ENCODE measurements at regions not wholly inside any gene's neighbourhood (a gene's known extent, or its start where the extent isn't known, plus 50 kb on each side); places are given as distances from the start of the nearest gene placed in this dataset.
A peak's percentile ranks its signal among the peaks of the same experiment; 100 is the strongest.

DNA sequence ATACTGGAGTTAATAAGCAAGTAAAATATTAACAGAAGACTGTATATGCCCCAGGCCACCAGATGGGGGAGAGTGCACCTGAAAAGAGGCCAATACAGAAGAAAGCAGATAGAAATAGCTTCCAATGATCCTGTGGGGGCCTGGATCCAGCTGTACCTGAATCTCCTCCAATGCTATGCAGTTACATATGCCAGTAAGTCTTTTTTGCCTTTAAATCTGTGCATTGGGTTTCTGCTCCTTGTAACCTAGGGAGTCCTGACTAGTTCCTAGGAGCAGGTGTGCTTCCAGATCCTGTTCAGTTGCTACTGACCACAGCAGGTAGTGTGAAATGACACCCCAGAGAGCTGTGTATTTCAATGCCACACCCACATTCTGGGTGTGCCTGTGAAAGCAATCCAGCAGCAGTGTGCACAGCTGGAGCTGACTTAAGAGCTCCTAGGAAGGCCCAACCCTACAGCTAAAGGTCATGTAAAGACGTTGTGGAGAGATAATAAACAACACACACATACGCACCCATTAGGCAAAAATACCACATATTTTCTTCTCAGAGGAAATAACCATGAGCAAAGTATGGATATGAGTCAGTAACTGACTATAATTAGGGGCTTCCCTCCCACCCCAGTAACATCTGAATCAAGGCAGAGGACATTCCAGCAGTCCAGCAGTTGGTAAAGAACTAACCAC, 62.2 kb upstream of the AKAP13 start:
- intact Hi-C loops (cut with micrococcal nuclease): loop anchor here (5.0 kb wide), 1 partner anchor 94 kb away; no protein-coding TSS in a partner anchor
- H3K79me2 ChIP-seq (ENCODE audit: low read length): no peaks in the 10 kb centered on the region
- no peaks in the 10 kb centered on the region for H3K36me3 ChIP-seq (ENCODE audit: low read depth, low read length)
- peak overlapping the region; percentile 61 for H3K27ac ChIP-seq (ENCODE audit: low read length)
- no peaks in the 10 kb centered on the region for H3K9me2 ChIP-seq (replicated peaks; ENCODE audit: low read length)
- H3K4me1 ChIP-seq (ENCODE audit: insufficient read depth, low read length): peaks cover 21% of the 10 kb centered on the region
- H3K9me3 ChIP-seq (ENCODE audit: low read length): no peaks in the 10 kb centered on the region
- H3F3A ChIP-seq (ENCODE audit: low read length, unreplicated experiment): no peaks in the 10 kb centered on the region
- H4K20me1 ChIP-seq (ENCODE audit: low read length): no peaks in the 10 kb centered on the region
- POLR2A ChIA-PET (ENCODE audit: unreplicated experiment): no interaction called here
- CTCF ChIA-PET: interaction anchor here (0.6 kb wide), 1 partner anchor 62 kb away, joined by 3 read pairs; the partner anchor contains the start of gene AKAP13
- H3K4me3 ChIP-seq (ENCODE audit: low read length): no peak overlapping the region
- 0 out of 2 replicates have a peak overlapping the region, but pooled peaks have one; percentile 7 for H3K9ac ChIP-seq (ENCODE audit: low read length)
- no peaks in the 10 kb centered on the region for H3K27me3 ChIP-seq (ENCODE audit: low read length)
- BruUV-seq (replicated peaks): no TSS peak
- H2AFZ ChIP-seq (ENCODE audit: low read length): no peak overlapping the region
- DNase-seq (peak; percentile 67), ATAC-seq (peak; percentile 66)
- H3K4me2 ChIP-seq (ENCODE audit: low read length): peak overlapping the region; percentile 14; the same call in 1 of the 2 replicates
- TF ChIP-seq, protein P1, sequence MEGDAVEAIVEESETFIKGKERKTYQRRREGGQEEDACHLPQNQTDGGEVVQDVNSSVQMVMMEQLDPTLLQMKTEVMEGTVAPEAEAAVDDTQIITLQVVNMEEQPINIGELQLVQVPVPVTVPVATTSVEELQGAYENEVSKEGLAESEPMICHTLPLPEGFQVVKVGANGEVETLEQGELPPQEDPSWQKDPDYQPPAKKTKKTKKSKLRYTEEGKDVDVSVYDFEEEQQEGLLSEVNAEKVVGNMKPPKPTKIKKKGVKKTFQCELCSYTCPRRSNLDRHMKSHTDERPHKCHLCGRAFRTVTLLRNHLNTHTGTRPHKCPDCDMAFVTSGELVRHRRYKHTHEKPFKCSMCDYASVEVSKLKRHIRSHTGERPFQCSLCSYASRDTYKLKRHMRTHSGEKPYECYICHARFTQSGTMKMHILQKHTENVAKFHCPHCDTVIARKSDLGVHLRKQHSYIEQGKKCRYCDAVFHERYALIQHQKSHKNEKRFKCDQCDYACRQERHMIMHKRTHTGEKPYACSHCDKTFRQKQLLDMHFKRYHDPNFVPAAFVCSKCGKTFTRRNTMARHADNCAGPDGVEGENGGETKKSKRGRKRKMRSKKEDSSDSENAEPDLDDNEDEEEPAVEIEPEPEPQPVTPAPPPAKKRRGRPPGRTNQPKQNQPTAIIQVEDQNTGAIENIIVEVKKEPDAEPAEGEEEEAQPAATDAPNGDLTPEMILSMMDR (conservative IDR thresholded peaks at IDR 0.05; ENCODE audit: low read depth, low read length): peak; percentile 42; the same call in 1 of the 2 replicates
- TF ChIP-seq EZH2phosphoT487 (IDR thresholded peaks at IDR 0.05; ENCODE audit: borderline replicate concordance, low read length): no peak

DNA sequence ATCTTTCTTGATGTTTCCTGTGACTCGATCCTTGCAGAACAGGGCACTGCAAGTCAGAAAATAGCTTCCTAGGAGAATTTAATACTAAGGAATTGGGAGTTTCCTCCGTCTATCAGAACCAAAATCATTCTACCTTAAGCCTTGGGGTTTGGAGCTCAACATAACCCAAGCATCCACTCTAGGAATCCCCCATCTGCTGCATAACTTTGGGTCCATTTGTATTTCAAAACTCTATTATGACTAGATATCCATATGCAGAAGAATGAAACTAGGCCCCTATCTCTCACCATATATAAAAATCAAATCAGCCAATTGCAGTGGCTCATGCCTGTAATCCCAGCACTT, 61.7 kb upstream of the AKAP13 start:
- Histone ChIP-seq H4K20me1 (ENCODE audit: low read length) (no peaks in the 10 kb centered on the region), H3K4me2 (ENCODE audit: low read length) (no peak overlapping the region), H3K4me3 (ENCODE audit: low read length) (no peak overlapping the region), H3K27ac (ENCODE audit: low read length) (peak overlapping the region; percentile 59), H3K4me1 (ENCODE audit: insufficient read depth, low read length) (peaks cover 21% of the 10 kb centered on the region), H3K9ac (ENCODE audit: low read length) (no peak overlapping the region), H3K36me3 (ENCODE audit: low read depth, low read length) (no peaks in the 10 kb centered on the region), H2AFZ (ENCODE audit: low read length) (no peak overlapping the region), H3K9me3 (ENCODE audit: low read length) (no peaks in the 10 kb centered on the region), H3F3A (ENCODE audit: low read length, unreplicated experiment) (no peaks in the 10 kb centered on the region), H3K27me3 (ENCODE audit: low read length) (no peaks in the 10 kb centered on the region), H3K9me2 (replicated peaks; ENCODE audit: low read length) (no peaks in the 10 kb centered on the region), H3K79me2 (ENCODE audit: low read length) (no peaks in the 10 kb centered on the region)
- intact Hi-C loops (cut with micrococcal nuclease): loop anchor here (5.0 kb wide), 1 partner anchor 94 kb away; no protein-coding TSS in a partner anchor
- no peak for ATAC-seq
- BruUV-seq (replicated peaks): no TSS peak
- POLR2A ChIA-PET (ENCODE audit: unreplicated experiment): no interaction called here
- no peak for TF ChIP-seq EZH2 (IDR thresholded peaks at IDR 0.05; ENCODE audit: low read length, unreplicated experiment)
- TF ChIP-seq, protein P1 (conservative IDR thresholded peaks at IDR 0.05; ENCODE audit: low read depth, low read length): no peak
- no peak for TF ChIP-seq EZH2phosphoT487 (IDR thresholded peaks at IDR 0.05; ENCODE audit: borderline replicate concordance, low read length)
- no peak for DNase-seq
- CTCF ChIA-PET: interaction anchor here (0.6 kb wide), 1 partner anchor 62 kb away, joined by 3 read pairs; the partner anchor contains the start of gene AKAP13

DNA sequence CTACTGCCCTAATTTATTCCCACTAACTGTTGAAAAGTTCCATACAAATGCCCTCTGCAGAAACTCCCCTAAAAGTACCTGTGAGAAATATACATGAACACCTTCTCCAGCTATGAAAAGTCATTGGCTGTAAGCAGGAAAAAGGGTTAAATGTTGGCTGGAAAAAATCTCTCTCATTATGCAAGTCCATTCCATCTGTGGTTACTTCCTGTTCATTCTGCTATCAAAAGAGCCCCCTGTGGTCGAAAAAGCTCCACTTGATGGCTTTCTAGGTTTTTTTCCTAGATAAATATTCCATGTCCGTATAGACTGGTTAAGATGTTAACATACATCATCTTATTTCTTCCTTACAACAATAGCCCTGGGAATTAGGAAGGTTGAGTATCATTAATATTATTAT, 56.2 kb upstream of the AKAP13 start:
- no peaks in the 10 kb centered on the region for H3K9me3 ChIP-seq (ENCODE audit: low read length)
- H3K79me2 ChIP-seq (ENCODE audit: low read length): no peaks in the 10 kb centered on the region
- POLR2A ChIA-PET (ENCODE audit: unreplicated experiment): no interaction called here
- H3K27ac ChIP-seq (ENCODE audit: low read length): no peak overlapping the region
- H3K36me3 ChIP-seq (ENCODE audit: low read depth, low read length): no peaks in the 10 kb centered on the region
- intact Hi-C loops (cut with micrococcal nuclease): no loop called here
- no peak for DNase-seq
- no peak for ATAC-seq
- no peaks in the 10 kb centered on the region for H3F3A ChIP-seq (ENCODE audit: low read length, unreplicated experiment)
- no peaks in the 10 kb centered on the region for H3K9me2 ChIP-seq (replicated peaks; ENCODE audit: low read length)
- no TSS peak for BruUV-seq (replicated peaks)
- H3K4me1 ChIP-seq (ENCODE audit: insufficient read depth, low read length): no peaks in the 10 kb centered on the region
- H2AFZ ChIP-seq (ENCODE audit: low read length): no peak overlapping the region
- H3K4me2 ChIP-seq (ENCODE audit: low read length): no peak overlapping the region
- H4K20me1 ChIP-seq (ENCODE audit: low read length): no peaks in the 10 kb centered on the region
- TF ChIP-seq, protein P1 (conservative IDR thresholded peaks at IDR 0.05; ENCODE audit: low read depth, low read length): no peak
- TF ChIP-seq EZH2phosphoT487 (IDR thresholded peaks at IDR 0.05; ENCODE audit: borderline replicate concordance, low read length) (no peak), EZH2 (IDR thresholded peaks at IDR 0.05; ENCODE audit: low read length, unreplicated experiment) (no peak)
- H3K4me3 ChIP-seq (ENCODE audit: low read length): no peak overlapping the region
- CTCF ChIA-PET: no interaction called here
- no peaks in the 10 kb centered on the region for H3K27me3 ChIP-seq (ENCODE audit: low read length)
- H3K9ac ChIP-seq (ENCODE audit: low read length): no peak overlapping the region

Data from PC-3 (cell line).